GM18498 (cell line): ENCODE measurements at regions not wholly inside any gene's neighbourhood (a gene's known extent, or its start where the extent isn't known, plus 50 kb on each side); places are given as distances from the start of the nearest gene placed in this dataset.

Source experiments
- ATAC-seq: cut with Tn5 transposase; IDR thresholded peaks from one replicate; pipeline ENCODE4 v1.9.1; 2021; ENCODE audit warnings: mild to moderate bottlenecking, moderate library complexity; ENCODE audit not compliant: unreplicated experiment

DNA sequence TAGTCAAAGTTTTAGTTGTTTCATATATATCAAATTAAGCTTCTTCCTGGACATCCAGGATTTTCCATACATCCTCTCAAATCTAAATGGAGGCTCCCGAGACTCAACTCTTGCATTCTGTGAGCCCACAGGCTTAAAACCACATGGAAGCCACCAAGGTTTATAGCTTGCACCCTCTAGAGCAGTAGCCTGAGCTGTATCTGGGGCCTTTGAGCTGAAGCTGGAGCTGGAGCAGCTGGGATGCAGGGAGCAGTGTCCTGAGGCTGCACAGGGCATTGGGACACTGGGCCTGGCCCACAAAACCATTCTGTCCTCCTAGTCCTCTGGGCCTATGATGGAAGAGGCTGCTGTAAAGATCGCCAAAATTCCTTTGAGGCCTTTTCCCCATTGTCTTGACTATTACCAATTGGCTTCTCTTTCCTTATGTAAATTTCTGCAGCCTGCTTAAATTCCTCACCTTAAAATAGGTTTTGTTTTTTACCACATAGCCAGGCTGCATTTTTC, 151.0 kb downstream of the COX7C start:
- ATAC-seq = no peak

DNA sequence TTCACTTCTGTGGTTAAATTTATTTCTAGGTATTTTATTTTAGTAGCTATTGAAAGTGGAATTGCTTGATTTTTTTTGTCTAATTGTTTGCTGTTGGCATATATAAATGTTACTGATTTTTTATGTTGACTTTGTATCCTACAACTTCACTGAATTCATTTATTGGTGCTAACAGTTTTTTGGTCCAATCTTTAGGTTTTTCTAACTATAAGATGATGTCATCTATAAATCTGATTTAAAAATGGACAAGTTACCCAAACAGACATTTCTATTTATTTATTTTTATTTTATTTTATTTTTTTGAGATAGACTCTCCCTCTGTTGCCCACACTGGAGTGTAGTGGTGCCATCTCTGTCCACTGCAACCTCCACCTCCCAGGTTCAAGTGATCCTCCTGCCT, 162.3 kb downstream of the COX7C start:
- ATAC-seq = no peak

DNA sequence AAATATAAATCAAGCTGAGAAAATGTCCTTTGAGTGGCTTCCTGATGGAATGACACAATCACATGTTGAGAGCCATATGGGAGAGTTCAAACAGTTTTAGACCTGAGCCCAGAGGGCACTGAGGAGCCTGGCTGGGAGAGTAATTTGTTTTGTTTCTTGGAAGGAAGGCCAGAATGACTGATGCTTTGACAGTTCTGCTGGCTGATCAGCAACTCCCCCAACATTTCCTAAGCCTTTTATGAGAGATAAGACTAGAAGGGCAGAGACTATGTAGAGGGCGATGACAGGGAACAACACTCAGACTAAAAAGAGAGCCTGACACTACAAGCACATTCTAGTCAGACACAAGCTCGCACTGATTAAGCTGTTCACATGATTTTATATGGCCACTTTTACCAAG, 169.2 kb downstream of the COX7C start:
- no peak for ATAC-seq

DNA sequence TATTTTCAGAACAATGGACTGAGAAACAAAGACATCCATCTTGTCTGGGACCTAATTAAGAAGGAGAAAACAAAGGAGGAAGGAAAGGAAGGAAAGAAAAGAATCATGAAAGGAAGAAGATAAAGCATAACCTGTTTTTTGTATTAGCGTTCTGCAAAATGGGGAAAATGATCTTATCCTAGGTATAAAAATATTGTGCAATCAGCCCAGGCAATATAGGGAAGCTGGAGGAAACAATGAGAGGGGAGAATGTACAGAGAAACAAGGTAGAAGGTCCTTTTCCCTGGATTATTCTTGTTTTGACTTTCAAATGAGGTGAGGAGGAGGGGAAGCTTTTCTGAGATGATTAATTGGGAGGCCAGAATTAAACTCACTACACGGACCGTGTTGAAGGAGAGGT, 177.9 kb downstream of the COX7C start:
- no peak for ATAC-seq

DNA sequence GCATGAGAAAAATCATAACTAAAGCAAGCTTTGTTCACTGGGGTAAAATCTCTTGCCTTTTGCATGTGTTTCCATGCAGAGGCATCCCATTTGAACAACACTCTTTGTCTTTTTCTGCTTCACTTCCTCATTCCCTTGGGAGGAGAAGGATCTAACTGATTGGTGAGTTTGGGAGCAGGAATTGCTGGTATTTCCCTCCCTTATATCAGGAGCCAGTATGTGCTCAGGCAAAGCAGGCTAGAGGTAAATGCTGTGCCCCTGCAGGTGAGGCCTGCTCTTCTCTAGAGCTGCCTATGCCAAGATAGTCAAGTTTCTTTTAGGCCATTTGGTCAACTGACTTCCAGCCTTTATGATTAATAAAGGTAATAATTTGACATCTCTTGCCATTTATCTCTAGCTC, 179.9 kb downstream of the COX7C start:
- no peak for ATAC-seq

DNA sequence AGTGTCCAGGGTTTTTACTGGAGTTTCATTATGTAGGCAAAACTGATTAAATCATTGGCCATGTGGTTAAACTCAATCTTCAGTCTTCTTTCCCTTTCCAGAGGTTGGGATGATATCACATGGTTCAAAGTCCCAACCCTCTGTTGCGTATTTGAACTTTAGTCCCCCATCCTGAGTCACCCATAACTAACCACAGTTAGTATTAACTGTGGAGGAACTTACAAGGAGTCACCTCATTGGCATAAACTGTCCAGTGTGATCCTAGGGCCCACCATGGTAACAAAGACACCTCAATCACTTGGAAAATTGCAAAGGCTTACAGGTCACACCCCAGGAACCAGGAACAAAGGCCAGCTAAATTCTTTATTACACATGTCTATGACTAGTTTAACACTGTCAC, 188.5 kb downstream of the COX7C start:
- ATAC-seq = no peak

DNA sequence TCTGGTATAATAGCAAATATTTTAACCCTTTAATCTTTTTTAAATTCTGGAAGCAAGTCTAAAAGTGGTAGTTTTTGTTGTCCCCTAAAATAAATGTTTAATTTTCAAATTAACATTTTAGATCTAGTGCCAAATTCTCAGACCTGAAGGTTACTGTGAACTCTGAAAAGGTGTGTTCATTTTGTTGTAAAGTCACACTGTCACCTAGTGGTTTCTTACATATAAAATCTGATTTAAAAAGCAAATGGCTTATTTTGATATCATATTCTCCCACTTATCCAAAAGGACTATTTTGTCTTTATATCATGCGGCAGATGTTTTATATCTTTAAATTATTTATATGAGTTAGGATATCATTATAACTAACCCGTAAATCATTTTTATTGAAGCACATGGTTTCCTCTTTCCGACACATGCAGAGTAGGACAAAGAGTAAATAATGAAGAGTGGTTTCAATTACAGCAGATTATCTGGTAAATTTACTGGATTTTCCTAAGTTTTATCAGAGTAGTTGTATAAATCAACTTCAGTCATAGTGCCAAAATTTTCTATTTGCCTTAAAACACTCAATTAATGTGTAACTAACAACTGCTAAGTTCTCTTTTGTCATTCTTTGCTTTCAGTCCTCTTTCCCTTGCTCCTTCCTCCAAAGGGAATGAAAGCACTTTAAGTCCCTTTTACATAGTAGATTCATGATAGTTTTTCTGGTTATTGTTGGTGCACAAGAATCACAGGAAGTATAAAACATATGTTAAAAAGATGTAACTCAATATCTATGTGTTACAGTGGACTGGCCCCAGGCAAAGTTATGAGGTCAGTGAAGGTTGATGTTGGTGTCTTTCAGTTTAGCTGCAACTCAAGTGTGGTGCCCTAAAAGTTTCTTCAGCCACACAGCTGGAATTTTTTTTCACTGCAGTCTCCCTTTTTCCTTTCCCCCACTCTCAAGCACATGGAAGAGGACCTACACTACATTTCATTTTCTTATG, 189.6 kb downstream of the COX7C start:
- no peak for ATAC-seq

DNA sequence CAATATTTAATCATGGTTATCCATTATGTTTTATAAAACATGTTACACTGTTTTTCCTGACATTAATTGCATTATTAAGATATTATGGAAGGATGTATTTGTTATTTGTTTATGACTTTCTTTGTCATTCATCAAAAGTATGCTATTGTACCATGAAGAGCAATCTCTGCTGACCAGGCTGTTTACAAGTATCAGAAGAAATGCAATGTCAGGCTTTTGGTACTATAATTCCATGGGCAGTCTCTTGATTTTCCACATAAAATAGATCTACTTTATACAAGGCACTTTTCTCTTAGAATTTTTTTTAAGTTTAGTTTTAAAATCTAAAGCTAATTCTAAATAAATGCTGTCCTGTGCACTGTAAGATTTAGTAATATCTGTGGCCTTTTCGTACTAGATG, 196.6 kb downstream of the COX7C start:
- ATAC-seq = no peak

DNA sequence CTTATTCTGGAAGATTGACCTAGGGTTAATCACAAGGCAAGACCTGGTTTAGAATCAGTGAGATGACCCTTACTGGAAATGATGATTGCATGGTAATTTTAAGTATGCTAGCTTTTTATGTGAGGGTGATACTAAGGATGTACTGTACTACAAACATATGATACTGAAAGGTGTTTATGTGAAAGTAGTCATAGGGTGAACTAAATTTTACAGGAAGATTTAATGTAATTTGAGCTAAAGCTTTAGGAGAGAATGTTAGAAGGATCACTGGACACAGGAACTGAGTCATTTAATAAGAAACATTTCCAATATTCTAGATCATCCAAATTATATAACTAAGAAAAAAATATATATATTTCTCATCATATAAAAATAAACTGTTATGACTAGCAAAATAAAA, 197.2 kb downstream of the COX7C start:
- ATAC-seq = no peak

DNA sequence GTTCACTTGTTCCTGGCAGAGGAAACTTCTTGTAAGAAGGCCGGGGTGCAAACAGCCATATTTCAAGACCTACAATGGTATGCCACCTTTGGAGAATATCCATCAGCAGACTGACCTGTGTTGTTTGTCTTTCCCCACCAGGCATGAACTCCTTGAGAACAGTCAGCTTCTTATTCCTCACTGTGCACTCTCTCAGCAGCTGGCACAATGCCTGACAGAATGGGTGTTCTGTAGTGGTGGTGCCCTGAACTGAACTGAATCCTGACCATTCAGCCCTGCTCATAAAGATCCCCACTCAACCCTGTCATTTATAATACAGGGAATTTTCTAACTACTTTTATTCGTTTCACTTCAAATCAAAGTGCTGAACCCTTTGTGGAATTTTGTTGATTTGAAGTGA, 206.9 kb downstream of the COX7C start:
- ATAC-seq = no peak

DNA sequence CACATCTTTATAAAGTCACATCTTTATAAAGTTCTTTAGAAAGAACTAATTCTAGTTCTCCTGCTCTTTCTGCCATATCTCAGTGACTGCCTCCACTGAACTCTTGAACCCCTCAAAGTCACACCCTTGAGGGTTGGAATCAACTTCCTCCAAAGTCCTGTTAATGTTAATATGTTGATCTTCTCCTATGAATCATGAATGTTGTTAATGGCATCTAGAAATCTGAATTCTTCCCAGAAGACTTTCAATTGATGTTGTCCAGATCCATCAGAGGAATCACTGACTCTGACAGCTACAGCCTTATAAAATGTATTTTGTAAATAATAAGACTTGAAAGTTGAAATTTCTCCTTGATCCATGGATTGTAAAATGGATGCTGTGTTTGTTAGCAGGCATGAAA, 213.4 kb downstream of the COX7C start:
- no peak for ATAC-seq

DNA sequence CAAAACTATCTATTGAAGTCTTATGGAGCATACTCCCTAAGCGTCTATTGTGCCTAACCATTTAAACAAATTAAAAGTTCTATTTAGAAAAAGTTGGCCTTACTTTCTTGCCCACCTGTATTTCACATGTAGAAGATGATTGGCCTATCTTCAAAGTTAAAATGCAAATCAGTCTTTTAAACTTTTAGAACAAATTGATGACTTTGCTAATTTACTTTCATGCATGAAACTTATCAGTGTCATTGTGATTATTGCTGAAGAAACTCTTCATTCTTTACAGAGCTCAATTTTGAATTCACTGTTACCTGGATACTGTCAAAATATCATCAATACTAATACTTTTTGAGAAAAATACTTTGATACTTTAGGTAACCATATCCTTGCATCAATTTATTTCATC, 216.1 kb downstream of the COX7C start:
- no peak for ATAC-seq

DNA sequence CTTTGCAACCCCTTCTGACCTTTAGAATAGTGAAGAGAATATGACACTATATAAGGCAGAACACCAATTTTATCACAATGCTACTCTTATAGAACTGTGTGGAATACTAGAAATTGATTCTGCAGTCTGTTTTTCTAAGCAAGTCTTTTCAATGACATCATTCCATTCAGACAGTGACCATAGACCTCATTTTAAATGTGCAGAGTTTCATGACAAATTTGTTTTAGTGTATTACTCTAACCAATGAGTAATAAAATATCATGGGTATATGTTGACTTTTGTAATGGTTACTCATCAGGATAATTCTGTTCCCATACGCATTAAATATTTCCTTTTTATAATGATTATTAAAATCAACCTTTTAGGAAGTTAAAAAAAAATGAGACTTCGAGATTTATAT, 219.9 kb downstream of the COX7C start:
- no peak for ATAC-seq

DNA sequence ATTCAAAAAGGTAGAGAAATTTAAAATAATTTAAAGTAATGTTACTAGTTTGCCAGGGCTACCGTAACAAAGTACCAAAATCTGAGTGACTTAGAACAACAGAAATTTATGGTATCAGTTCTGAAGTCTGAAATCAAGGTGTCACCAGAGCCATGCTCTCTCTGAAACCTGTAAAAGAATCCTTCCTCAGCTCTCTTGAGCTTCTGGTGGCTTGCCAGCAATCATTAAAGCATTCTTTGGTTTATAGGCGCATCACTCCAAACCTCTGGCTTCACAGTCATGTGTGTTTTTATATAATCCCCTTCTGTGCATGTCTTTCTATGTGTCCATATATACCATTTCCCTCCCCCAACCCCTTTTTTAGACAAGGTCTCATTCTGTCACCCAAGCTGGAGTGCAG, 220.3 kb downstream of the COX7C start:
- ATAC-seq = no peak

DNA sequence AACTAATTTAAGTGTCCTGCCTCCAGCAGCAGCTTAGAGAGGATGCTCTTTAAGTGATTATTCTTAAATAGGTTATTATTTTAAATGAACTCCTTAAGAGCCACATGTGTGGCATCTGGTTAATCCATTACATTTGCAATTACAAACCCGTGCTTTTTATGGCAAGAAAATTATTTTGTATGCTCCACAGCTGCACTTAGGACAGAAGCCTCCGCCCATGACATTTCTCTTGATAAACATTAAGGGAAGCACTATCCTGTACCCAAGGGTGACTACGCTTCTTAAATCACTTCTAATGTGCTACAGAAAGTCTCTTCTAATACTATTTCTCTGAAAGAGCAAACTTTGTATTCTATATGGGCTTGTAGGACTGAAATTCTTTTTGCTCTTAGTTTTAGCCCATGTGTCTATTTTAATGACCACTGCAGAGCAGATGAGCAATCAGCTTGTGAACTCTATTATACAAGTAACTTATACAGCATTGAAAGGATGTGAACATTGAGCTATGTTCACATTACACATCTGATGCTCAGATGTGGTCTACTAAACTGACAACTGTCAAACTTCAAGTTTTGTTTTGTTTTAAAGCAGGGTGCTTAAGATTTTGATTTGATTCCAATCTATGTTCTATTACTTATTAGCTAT, 223.4 kb downstream of the COX7C start:
- ATAC-seq = no peak

DNA sequence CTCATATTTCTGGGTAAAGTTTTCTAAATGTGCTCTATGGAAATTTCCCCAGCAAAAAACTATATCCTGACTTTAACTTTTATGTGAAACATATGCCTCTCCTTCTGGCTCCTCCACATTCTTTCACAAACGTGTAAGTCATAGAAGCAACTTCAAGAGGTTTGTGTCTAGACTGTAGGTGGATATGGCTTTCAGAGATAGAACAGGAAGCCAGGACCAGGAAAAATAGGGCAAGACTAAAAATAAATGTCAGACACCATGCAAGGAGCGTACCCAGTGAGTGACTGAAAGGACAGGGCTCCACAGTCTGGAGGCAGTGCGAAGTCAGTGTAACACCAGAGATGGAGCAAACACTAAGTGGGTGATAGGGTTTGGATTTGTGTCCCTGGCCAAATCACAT, 240.7 kb downstream of the COX7C start:
- no peak for ATAC-seq

DNA sequence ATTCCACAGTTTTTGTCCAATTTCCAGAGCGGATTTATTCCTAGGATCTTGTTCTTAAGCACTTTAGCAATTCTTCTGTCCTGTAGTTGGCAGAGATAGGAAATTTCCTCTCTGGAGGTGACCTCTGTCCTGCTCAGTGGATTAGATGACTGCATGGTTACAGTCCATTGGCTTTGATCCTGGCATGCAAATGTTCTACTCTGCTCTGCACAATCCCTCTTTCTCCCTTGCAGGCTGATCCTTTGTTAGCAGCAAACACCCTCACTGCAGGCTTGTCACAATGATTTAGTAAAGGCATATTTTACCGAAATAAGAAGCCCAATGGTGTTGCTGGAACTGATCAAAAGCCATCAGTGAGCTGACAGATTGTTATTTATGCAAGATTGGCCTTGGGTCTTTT, 243.8 kb downstream of the COX7C start:
- ATAC-seq = no peak

DNA sequence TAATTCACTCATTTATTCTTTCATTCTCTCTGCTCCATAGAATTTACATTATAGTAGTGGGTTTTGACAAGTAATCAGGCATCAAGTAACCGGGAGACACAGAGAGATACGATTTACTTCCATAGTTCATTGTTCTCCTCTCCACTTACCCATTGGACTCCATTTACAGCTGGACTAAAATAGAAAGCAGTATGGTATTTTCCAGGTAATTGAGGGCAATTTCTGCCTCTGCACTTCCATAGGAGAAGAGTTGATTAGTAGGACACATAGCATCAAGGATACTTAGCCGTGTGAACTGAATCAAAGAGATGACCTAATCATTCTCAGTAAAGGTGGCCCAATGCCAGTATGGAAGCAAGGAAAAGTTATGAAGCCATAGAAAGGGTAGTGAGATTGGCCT, 244.4 kb downstream of the COX7C start:
- ATAC-seq = no peak

DNA sequence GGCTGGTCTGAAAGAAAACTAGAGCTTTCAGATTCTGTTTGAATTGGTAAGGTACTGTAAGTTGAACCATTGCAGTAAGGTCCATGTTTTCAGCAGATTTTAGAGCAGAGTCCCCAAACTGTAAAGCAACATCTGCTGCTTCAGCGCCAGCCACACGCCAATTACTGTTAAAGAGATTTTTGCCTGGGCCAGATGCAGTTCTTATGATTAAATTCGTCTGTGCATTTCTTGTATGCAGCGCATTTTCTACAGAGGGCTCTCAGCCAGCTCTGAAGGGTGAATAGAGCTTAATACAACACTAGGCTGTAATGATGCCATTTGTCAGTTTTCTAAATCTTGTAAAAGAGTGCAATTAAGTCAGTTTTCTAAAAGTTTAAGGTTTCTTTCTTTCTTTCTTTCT, 246.3 kb downstream of the COX7C start:
- ATAC-seq = no peak

DNA sequence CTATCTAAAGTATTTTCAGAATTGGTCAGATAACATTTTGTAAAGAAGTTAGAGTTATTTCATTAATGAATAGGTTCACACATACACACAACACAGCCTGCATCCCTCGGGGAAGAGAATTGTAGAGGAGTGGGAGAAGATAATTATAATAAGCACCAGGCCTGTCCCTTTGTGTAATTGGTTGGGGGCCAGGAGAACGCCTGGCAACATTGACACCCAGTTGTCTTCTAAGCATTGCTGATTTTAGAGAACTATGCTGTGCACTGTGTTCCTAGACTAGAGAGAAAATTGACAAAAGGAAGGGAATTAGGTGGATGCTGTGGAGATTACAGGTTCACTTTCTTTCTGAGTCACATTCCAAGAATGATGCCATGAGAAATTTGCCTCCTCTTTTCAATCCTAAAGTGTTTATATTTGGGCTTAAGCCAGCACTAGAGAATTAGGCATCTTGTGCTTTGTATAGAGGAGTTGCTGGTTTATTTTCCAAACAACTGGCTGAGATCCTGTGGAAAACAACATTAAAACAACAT, 247.6 kb downstream of the COX7C start:
- no peak for ATAC-seq

DNA sequence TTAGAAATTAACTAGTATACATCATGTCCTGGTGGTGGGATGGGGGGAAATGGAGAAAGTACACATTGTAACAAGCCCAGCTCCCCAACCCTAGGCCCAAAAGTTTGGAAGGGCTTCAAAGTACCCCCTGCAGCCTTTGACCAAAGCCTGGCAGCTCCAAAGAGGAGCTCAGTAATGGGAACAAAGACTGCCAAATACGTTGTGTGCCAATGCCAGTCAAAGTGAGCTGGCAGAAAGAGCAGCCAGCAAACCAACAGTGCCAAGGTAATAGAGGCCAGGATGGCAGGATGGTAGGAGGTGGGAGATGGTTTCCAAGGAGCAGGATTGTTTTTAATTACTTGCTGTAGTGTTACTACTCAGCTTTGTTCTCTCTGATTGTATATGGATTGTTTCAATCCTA, 248.3 kb downstream of the COX7C start:
- ATAC-seq = no peak

DNA sequence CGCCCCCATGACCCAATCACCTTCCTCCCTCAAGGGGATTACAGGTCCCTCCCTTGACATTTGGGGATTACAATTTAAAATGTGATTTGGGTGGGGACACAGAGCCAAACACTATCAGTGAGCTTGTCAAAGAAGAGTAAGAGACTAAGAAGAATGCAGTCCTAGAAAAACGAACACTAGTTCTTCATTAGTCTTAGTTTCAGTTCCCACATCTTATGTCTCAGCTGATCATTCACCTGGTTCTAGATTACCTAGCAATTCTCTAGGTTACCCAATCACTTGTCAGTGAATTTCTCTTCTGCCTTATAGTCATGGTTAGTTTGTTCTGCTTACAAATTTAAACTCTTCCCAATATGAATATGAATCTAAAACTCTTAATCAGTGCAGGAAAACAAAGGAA, 251.5 kb downstream of the COX7C start:
- ATAC-seq = no peak
